HepG2 (cell line): ENCODE measurements at regions not wholly inside any gene's neighbourhood (a gene's known extent, or its start where the extent isn't known, plus 50 kb on each side); places are given as distances from the start of the nearest gene placed in this dataset.

ENCODE experiments used
- ATF7-NPFF ChIP-seq: sonication (generic); formaldehyde crosslinking; IDR thresholded peaks from 2 replicates; pipeline ENCODE4 v1.8.1; 2023; ENCODE audit warnings: mild to moderate bottlenecking, low read depth, missing genetic modification reagents, moderate library complexity
- EHMT2 ChIP-seq: fragments of 200-600 bp; sonication (generic); IDR thresholded peaks from 2 replicates; pipeline ENCODE4 v1.7.0; 2017; ENCODE audit warnings: antibody characterized with exemption, low read depth, low read length, borderline replicate concordance
- HNRNPL ChIP-seq: fragments of 200-400 bp; formaldehyde crosslinking; IDR thresholded peaks from 2 replicates; pipeline ENCODE4 v1.6.1; 2017; ENCODE audit warnings: mild to moderate bottlenecking, low read depth, low read length
- IKZF1 ChIP-seq: fragments of 450-650 bp; IDR thresholded peaks from 2 replicates; pipeline ENCODE4 v1.7.1; 2016
- KDM6A ChIP-seq: IDR thresholded peaks from 2 replicates; pipeline ENCODE4 v1.6.1; 2016; ENCODE audit warnings: low read depth
- MAFK ChIP-seq, 2 experiments: IDR thresholded peaks in 1 of 2; conservative IDR thresholded peaks in 1 of 2; 2 replicates each; pipeline ENCODE4 v1.6.1; 2011; ENCODE audit warnings: improper control_type of control experiment in 2 of 2, low read length in 2 of 2
- MZF1 ChIP-seq: sonication (generic); formaldehyde crosslinking; IDR thresholded peaks from 2 replicates; pipeline ENCODE4 v1.8.1; 2023; ENCODE audit warnings: mild to moderate bottlenecking, missing genetic modification reagents, borderline replicate concordance
- NFE2L1 ChIP-seq: sonication (generic); formaldehyde crosslinking; IDR thresholded peaks from 2 replicates; pipeline ENCODE4 v1.4.0; 2020; ENCODE audit warnings: missing genetic modification reagents, mild to moderate bottlenecking, borderline replicate concordance
- NFYC ChIP-seq: IDR thresholded peaks from 2 replicates; pipeline ENCODE4 v1.6.1; 2016; ENCODE audit warnings: missing genetic modification reagents, missing compliant biosample characterization
- NR2F1 ChIP-seq, 2 experiments: fragments of 450-650 bp in 1 of 2; formaldehyde crosslinking in 1 of 2; IDR thresholded peaks; 2 replicates each; pipeline versions ENCODE4 v1.5.0 to v1.6.1; 2016 to 2020; ENCODE audit warnings: mild to moderate bottlenecking in 1 of 2, missing compliant biosample characterization in 1 of 2, missing genetic modification reagents in 1 of 2, moderate library complexity in 1 of 2
- PCBP1 ChIP-seq: fragments of 200-400 bp; formaldehyde crosslinking; IDR thresholded peaks from 2 replicates; pipeline ENCODE4 v1.6.1; 2017; ENCODE audit warnings: mild to moderate bottlenecking, low read depth, low read length, borderline replicate concordance
- PLRG1 ChIP-seq: fragments of 450-650 bp; conservative IDR thresholded peaks from 2 replicates; pipeline ENCODE4 v1.6.1; 2016
- SAFB2 ChIP-seq: sonication (generic); formaldehyde crosslinking; IDR thresholded peaks from 2 replicates; pipeline ENCODE4 v1.5.1; 2020; ENCODE audit warnings: missing genetic modification reagents, low read depth, mild to moderate bottlenecking, borderline replicate concordance
- ZBTB7B ChIP-seq: sonication (generic); formaldehyde crosslinking; IDR thresholded peaks from 2 replicates; pipeline ENCODE4 v1.4.0; 2020; ENCODE audit warnings: missing genetic modification reagents
- ZFY ChIP-seq: sonication (generic); formaldehyde crosslinking; IDR thresholded peaks from 2 replicates; pipeline ENCODE4 v1.4.0; 2020; ENCODE audit warnings: missing genetic modification reagents
- ZNF260 ChIP-seq: sonication (generic); formaldehyde crosslinking; IDR thresholded peaks from 2 replicates; pipeline ENCODE4 v1.4.0; 2020; ENCODE audit warnings: missing genetic modification reagents, low read depth, mild to moderate bottlenecking, borderline replicate concordance
- ZNF333 ChIP-seq: sonication (generic); formaldehyde crosslinking; IDR thresholded peaks from 2 replicates; pipeline ENCODE4 v1.4.0; 2020; ENCODE audit warnings: mild to moderate bottlenecking, missing genetic modification reagents, borderline replicate concordance
- ZNF496 ChIP-seq: sonication (generic); formaldehyde crosslinking; IDR thresholded peaks from 2 replicates; pipeline ENCODE4 v1.8.1; 2023; ENCODE audit warnings: mild to moderate bottlenecking, moderate library complexity, missing genetic modification reagents; ENCODE audit not compliant: insufficient replicate concordance
- ZNF703 ChIP-seq: sonication (generic); formaldehyde crosslinking; IDR thresholded peaks from 2 replicates; pipeline ENCODE4 v1.5.1; 2020; ENCODE audit warnings: missing genetic modification reagents, mild to moderate bottlenecking, moderate library complexity, borderline replicate concordance
- ZNF883 ChIP-seq: sonication (generic); formaldehyde crosslinking; IDR thresholded peaks from 2 replicates; pipeline ENCODE4 v1.5.1; 2020; ENCODE audit warnings: mild to moderate bottlenecking, missing genetic modification reagents; ENCODE audit errors: not compliant biosample characterization
- ZSCAN22 ChIP-seq: sonication (generic); formaldehyde crosslinking; IDR thresholded peaks from 2 replicates; pipeline ENCODE4 v1.4.0; 2020; ENCODE audit warnings: mild to moderate bottlenecking, missing genetic modification reagents
- ZZZ3 ChIP-seq: sonication (generic); formaldehyde crosslinking; IDR thresholded peaks from 2 replicates; pipeline ENCODE4 v1.4.0; 2020; ENCODE audit warnings: missing genetic modification reagents, mild to moderate bottlenecking, borderline replicate concordance
- TF ChIP-seq, protein P1 (sequence below): sonication (generic); formaldehyde crosslinking; IDR thresholded peaks from 2 replicates; pipeline ENCODE4 v1.5.1; 2020; ENCODE audit warnings: mild to moderate bottlenecking, missing genetic modification reagents, moderate library complexity
- TF ChIP-seq, protein P2 (sequence below): sonication (generic); formaldehyde crosslinking; IDR thresholded peaks from 2 replicates; pipeline ENCODE4 v1.4.0; 2020; ENCODE audit warnings: missing genetic modification reagents
- TF ChIP-seq, protein P3 (sequence below): sonication (generic); formaldehyde crosslinking; IDR thresholded peaks from 2 replicates; pipeline ENCODE4 v1.5.0; 2020; ENCODE audit warnings: missing genetic modification reagents
- TF ChIP-seq, protein P4 (sequence below): sonication (generic); formaldehyde crosslinking; IDR thresholded peaks from 2 replicates; pipeline ENCODE4 v1.4.0; 2020; ENCODE audit warnings: low read depth, mild to moderate bottlenecking, missing genetic modification reagents
- TF ChIP-seq, protein P5 (sequence below): sonication (generic); formaldehyde crosslinking; IDR thresholded peaks from 2 replicates; pipeline ENCODE4 v1.8.1; 2023; ENCODE audit warnings: mild to moderate bottlenecking, moderate library complexity, missing genetic modification reagents

DNA sequence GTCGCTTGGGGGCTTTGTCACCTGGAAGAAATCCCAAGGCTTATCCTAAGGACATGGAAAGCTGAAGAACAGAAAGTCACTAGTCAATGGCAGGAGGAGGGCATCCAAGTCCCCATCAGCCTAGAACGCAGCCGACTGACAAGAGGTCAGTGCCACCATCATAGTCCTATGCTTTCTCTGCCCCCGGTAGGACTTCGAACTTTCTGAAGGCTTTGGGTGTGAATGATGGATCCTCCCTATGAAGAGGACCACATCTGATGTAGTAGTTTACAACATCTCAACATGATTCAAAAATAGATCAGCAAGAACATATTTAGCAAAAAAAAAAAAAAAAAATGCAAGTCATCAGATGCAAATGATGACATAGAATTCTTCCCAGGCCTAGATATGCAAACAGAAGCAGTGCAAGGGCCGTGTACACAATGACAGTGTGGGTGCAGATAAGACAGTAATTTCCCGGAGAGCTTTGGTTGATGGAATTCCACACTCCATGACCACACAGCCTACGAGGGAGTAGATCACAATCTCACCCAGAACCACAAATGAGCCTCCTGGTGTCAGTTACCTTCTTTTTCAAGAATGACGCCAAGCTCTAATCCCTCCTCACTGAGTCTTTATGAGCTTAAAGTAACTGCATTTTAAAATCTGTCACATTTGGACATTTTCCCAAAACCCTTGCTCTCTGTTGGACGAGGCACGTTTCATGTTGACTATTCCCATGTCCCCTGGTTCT is 88.2 kb downstream of the PSMG1 start (continued):
- TF ChIP-seq, protein P1, sequence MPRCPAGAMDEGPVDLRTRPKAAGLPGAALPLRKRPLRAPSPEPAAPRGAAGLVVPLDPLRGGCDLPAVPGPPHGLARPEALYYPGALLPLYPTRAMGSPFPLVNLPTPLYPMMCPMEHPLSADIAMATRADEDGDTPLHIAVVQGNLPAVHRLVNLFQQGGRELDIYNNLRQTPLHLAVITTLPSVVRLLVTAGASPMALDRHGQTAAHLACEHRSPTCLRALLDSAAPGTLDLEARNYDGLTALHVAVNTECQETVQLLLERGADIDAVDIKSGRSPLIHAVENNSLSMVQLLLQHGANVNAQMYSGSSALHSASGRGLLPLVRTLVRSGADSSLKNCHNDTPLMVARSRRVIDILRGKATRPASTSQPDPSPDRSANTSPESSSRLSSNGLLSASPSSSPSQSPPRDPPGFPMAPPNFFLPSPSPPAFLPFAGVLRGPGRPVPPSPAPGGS: no peak; the same call in 1 of the 2 replicates
- TF ChIP-seq KDM6A: peak; percentile 55; the same call in 1 of the 2 replicates
- no peak for TF ChIP-seq ZBTB7B (CRISPR knock-in tag)
- TF ChIP-seq ZSCAN22 (CRISPR knock-in tag): no peak
- no peak for TF ChIP-seq PCBP1
- TF ChIP-seq NFYC (CRISPR knock-in tag): no peak
- no peak for TF ChIP-seq ZNF333 (CRISPR knock-in tag)
- TF ChIP-seq SAFB2 (CRISPR knock-in tag): no peak
- TF ChIP-seq, protein P2, sequence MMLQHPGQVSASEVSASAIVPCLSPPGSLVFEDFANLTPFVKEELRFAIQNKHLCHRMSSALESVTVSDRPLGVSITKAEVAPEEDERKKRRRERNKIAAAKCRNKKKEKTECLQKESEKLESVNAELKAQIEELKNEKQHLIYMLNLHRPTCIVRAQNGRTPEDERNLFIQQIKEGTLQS (CRISPR knock-in tag): peak; percentile 77
- peak; percentile 58 for TF ChIP-seq ZFY (CRISPR knock-in tag)
- TF ChIP-seq, protein P3, sequence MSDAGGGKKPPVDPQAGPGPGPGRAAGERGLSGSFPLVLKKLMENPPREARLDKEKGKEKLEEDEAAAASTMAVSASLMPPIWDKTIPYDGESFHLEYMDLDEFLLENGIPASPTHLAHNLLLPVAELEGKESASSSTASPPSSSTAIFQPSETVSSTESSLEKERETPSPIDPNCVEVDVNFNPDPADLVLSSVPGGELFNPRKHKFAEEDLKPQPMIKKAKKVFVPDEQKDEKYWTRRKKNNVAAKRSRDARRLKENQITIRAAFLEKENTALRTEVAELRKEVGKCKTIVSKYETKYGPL (CRISPR knock-in tag): 0 out of 2 replicates have a peak, but pooled peaks have one; percentile 32
- TF ChIP-seq, protein P4, sequence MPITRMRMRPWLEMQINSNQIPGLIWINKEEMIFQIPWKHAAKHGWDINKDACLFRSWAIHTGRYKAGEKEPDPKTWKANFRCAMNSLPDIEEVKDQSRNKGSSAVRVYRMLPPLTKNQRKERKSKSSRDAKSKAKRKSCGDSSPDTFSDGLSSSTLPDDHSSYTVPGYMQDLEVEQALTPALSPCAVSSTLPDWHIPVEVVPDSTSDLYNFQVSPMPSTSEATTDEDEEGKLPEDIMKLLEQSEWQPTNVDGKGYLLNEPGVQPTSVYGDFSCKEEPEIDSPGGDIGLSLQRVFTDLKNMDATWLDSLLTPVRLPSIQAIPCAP (CRISPR knock-in tag): no peak
- TF ChIP-seq IKZF1: no peak
- TF ChIP-seq, protein P5, sequence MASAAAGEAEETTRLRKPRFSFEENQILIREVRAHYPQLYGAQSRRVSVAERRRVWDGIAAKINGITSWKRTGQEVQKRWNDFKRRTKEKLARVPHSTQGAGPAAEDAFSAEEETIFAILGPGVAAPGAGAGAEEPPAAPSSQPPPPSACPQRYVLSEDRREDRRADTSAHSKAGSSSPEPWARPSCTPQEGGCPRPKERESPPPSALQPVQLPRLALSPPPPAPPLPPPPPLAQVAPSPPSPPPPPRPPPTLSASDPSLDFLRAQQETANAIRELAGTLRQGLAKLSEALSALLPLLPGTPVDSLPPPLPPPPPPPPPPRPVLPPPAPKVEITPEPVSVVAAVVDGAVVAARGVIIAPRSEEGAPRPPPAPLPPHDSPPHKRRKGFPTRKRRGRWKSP: no peak
- TF ChIP-seq ATF7-NPFF (CRISPR knock-in tag): no peak
- TF ChIP-seq MZF1 (CRISPR knock-in tag): no peak
- 0 out of 4 replicates have a peak, but pooled peaks of 1 of the 2 experiments have one; percentile 26 for TF ChIP-seq NR2F1 (CRISPR knock-in tag; IDR thresholded peaks at IDR 0.05)
- TF ChIP-seq ZNF703 (CRISPR knock-in tag): no peak
- TF ChIP-seq MAFK (conservative IDR thresholded peaks at IDR 0.05 in 1 of 2, IDR thresholded peaks at IDR 0.05 in 1 of 2; ENCODE audit: low read length in 2 of 2): peak; percentile 96 to 99
- no peak for TF ChIP-seq ZZZ3
- no peak for TF ChIP-seq ZNF496
- TF ChIP-seq HNRNPL: no peak
- TF ChIP-seq EHMT2: peak; percentile 66
- TF ChIP-seq PLRG1: no peak
- no peak for TF ChIP-seq ZNF260
- no peak for TF ChIP-seq ZNF883 (CRISPR knock-in tag)
- no peak for TF ChIP-seq NFE2L1 (CRISPR knock-in tag)
